ENCODE measurements at regions not wholly inside any gene's neighbourhood (a gene's known extent, or its start where the extent isn't known, plus 50 kb on each side); places are given as distances from the start of the nearest gene placed in this dataset.

GRCh38 chr20:40195742-40196141 is 493.3 kb downstream of the MAFB start:
- Histone ChIP-seq H3F3A (ENCODE audit: control insufficient read depth, insufficient read depth) (no peaks in the 10 kb centered on the region), H3K36me3 (ENCODE audit: control insufficient read depth, low read length) (no peaks in the 10 kb centered on the region), H3K9me3 (ENCODE audit: control insufficient read depth, insufficient read depth, low read length) (no peaks in the 10 kb centered on the region), H3K4me2 (ENCODE audit: low read length) (no peak overlapping the region), H3K27me3 (ENCODE audit: control insufficient read depth, low read length) (no peaks in the 10 kb centered on the region), H4K20me1 (ENCODE audit: control insufficient read depth, insufficient read depth, low read depth, low read length) (no peaks in the 10 kb centered on the region), H3K4me1 (ENCODE audit: control insufficient read depth, low read length) (no peaks in the 10 kb centered on the region), H3K79me2 (ENCODE audit: control insufficient read depth, low read length) (no peaks in the 10 kb centered on the region), H3K27ac (ENCODE audit: low read depth, low read length) (no peak overlapping the region), H3K9me2 (replicated peaks; ENCODE audit: control insufficient read depth, low read length) (no peaks in the 10 kb centered on the region), H3K4me3 (ENCODE audit: low read length) (no peak overlapping the region)
- no peak for TF ChIP-seq CTCF (IDR thresholded peaks at IDR 0.05; ENCODE audit: low read depth, low read length, poor library complexity, severe bottlenecking)
- TF ChIP-seq EZH2phosphoT487 (IDR thresholded peaks at IDR 0.05; ENCODE audit: borderline replicate concordance, low read length): no peak

DNA sequence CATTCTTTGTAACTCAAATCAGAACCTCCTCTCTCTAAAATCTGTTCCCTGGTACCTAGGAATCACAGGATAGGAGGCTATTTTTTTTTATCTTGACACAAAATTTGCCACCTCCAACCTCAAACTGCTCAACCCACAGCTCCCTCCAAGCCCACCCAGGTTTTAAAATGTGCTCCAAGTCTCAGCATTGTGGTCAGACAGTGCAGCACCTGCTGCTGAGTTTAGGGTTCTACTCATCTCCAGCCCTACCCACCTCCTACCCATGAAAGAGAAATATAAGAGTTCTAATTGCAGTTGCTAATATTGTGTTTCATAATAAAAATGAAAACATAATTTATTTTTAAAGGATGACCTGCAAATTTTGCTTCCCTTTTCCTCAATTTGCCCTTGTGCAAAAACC is 496.5 kb downstream of the MAFB start:
- Histone ChIP-seq H3K4me2 (ENCODE audit: low read length) (no peak overlapping the region), H3K4me1 (ENCODE audit: control insufficient read depth, low read length) (no peaks in the 10 kb centered on the region)

GRCh38 chr20:40192081-40192480 is 497.0 kb downstream of the MAFB start:
- no peaks in the 10 kb centered on the region for H3F3A ChIP-seq (ENCODE audit: control insufficient read depth, insufficient read depth)
- TF ChIP-seq CTCF (IDR thresholded peaks at IDR 0.05; ENCODE audit: low read depth, low read length, poor library complexity, severe bottlenecking) (no peak), EZH2phosphoT487 (IDR thresholded peaks at IDR 0.05; ENCODE audit: borderline replicate concordance, low read length) (no peak)
- no peaks in the 10 kb centered on the region for H3K9me2 ChIP-seq (replicated peaks; ENCODE audit: control insufficient read depth, low read length)
- H3K27ac ChIP-seq (ENCODE audit: low read depth, low read length): no peak overlapping the region
- H3K36me3 ChIP-seq (ENCODE audit: control insufficient read depth, low read length): no peaks in the 10 kb centered on the region
- H3K27me3 ChIP-seq (ENCODE audit: control insufficient read depth, low read length): no peaks in the 10 kb centered on the region
- H3K4me3 ChIP-seq (ENCODE audit: low read length): no peak overlapping the region
- H3K4me1 ChIP-seq (ENCODE audit: control insufficient read depth, low read length): no peaks in the 10 kb centered on the region
- no peaks in the 10 kb centered on the region for H3K9me3 ChIP-seq (ENCODE audit: control insufficient read depth, insufficient read depth, low read length)
- H4K20me1 ChIP-seq (ENCODE audit: control insufficient read depth, insufficient read depth, low read depth, low read length): no peaks in the 10 kb centered on the region
- H3K79me2 ChIP-seq (ENCODE audit: control insufficient read depth, low read length): no peaks in the 10 kb centered on the region
- H3K4me2 ChIP-seq (ENCODE audit: low read length): no peak overlapping the region

More for the DNA sequence above, 496.5 kb downstream of the MAFB start:
- H3K27me3 ChIP-seq (ENCODE audit: control insufficient read depth, low read length): no peaks in the 10 kb centered on the region
- TF ChIP-seq EZH2phosphoT487 (IDR thresholded peaks at IDR 0.05; ENCODE audit: borderline replicate concordance, low read length) (no peak), CTCF (IDR thresholded peaks at IDR 0.05; ENCODE audit: low read depth, low read length, poor library complexity, severe bottlenecking) (no peak)
- H3F3A ChIP-seq (ENCODE audit: control insufficient read depth, insufficient read depth): no peaks in the 10 kb centered on the region
- no peaks in the 10 kb centered on the region for H4K20me1 ChIP-seq (ENCODE audit: control insufficient read depth, insufficient read depth, low read depth, low read length)
- H3K36me3 ChIP-seq (ENCODE audit: control insufficient read depth, low read length): no peaks in the 10 kb centered on the region
- H3K79me2 ChIP-seq (ENCODE audit: control insufficient read depth, low read length): no peaks in the 10 kb centered on the region
- H3K9me3 ChIP-seq (ENCODE audit: control insufficient read depth, insufficient read depth, low read length): no peaks in the 10 kb centered on the region
- no peak overlapping the region for H3K4me3 ChIP-seq (ENCODE audit: low read length)
- H3K27ac ChIP-seq (ENCODE audit: low read depth, low read length): no peak overlapping the region
- no peaks in the 10 kb centered on the region for H3K9me2 ChIP-seq (replicated peaks; ENCODE audit: control insufficient read depth, low read length)

DNA sequence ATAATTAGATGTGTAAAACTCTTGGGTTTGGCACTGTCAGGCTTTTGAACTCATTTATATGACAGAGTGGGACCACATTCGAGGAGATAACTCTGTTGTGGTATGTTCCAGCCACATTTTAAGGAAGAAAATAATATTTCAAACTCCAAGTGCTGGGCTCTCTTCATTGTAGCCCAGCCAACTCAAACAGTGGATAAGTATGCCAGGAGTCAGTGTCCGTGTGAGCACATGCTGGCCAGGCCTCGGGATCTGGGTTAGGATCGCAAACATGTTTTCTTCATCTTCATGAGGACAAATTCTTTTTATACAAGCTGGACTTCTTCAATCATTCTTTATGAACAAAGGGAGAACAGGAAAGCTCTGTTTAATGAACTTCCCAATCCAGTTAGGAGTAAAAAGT is 497.5 kb downstream of the MAFB start:
- no peak overlapping the region for H3K27ac ChIP-seq (ENCODE audit: low read depth, low read length)
- H3K36me3 ChIP-seq (ENCODE audit: control insufficient read depth, low read length): no peaks in the 10 kb centered on the region

More for the DNA sequence above, 497.5 kb downstream of the MAFB start:
- Histone ChIP-seq H3K4me1 (ENCODE audit: control insufficient read depth, low read length) (no peaks in the 10 kb centered on the region), H4K20me1 (ENCODE audit: control insufficient read depth, insufficient read depth, low read depth, low read length) (no peaks in the 10 kb centered on the region), H3K4me2 (ENCODE audit: low read length) (no peak overlapping the region), H3K79me2 (ENCODE audit: control insufficient read depth, low read length) (no peaks in the 10 kb centered on the region), H3K9me2 (replicated peaks; ENCODE audit: control insufficient read depth, low read length) (no peaks in the 10 kb centered on the region), H3K4me3 (ENCODE audit: low read length) (no peak overlapping the region), H3F3A (ENCODE audit: control insufficient read depth, insufficient read depth) (no peaks in the 10 kb centered on the region), H3K27me3 (ENCODE audit: control insufficient read depth, low read length) (no peaks in the 10 kb centered on the region), H3K9me3 (ENCODE audit: control insufficient read depth, insufficient read depth, low read length) (no peaks in the 10 kb centered on the region)
- TF ChIP-seq EZH2phosphoT487 (IDR thresholded peaks at IDR 0.05; ENCODE audit: borderline replicate concordance, low read length) (no peak), CTCF (IDR thresholded peaks at IDR 0.05; ENCODE audit: low read depth, low read length, poor library complexity, severe bottlenecking) (no peak)

Measured in DOHH2 (cell line).